AG08396 (cell line): ENCODE measurements at regions not wholly inside any gene's neighbourhood (a gene's known extent, or its start where the extent isn't known, plus 50 kb on each side); places are given as distances from the start of the nearest gene placed in this dataset.
"Not testable (repeated sequence)": the region's sequence is repeated elsewhere in the genome, so short reads cannot be mapped to it uniquely, and the experiment has no call there.

Source experiments
- DNase-seq: peaks from one replicate; pipeline ENCODE4 v3.0.0; 2012; ENCODE audit warnings: low spot score, mixed read lengths

GRCh38 chr12:78519422-78519821 is 345.2 kb upstream of the SYT1 start:
- DNase-seq = no peak

DNA sequence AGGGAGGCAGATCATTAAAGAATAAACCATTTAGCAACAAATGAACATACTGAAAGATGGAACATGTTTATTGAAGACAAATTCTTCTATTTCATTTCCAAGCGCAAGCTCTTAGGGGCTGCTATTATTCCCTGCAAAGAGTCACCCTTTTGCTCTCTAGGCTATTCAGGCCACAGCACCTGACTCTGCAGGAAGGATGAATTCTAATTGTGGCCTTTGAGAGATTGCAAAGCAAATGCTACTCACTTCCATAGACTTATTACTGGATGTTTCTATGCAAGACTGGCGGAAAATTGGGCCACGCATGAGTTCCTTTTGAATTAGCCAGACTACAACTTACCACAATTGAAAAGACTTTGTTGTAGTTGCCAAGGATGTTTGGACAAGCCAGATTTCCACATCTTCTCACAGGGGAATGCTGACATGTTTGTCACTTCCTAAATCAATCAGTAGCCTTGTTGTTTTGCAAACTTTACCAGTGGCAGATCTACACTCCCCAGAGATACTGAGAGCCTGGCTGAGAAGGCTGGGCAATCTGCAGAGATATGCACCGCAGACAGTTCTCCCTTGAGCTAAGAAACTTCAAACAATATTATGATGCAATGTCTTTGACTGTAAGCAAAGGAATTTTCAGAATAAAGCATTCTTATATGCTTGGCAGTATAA is 334.3 kb upstream of the SYT1 start:
- peak; percentile 25 for DNase-seq

DNA sequence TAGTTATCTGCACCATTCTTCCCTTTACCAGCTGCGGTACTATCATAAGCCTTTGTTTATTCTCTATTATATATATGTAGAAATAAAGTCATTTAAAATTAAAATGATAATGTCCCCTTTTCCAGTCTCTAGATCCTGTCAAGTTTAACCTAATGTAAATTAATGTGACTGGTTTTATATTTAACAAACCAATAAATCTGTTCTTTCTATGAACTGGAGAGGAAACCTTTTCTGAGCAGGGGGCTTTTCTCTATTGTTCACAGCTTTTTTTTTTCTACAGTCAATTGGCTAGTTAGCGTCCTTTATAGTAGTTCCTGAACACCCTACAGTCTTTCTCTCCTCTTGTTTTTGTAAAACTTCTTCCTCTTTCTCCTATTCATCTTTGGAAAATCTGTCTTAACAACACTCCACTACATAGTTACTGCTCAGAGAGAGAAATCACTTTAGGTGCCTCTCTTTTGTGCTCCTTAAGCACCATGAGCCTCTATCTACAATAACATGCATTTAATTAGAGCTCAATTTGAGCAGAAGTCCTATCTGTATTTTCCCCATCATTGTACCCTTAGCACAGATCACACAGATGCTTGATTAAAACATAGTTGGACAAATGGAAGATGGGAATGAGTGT is 332.6 kb upstream of the SYT1 start:
- DNase-seq = no peak

- DNase-seq = no peak
Measured at GRCh38 chr12:78534311-78534710, 330.3 kb upstream of the SYT1 start.

DNA sequence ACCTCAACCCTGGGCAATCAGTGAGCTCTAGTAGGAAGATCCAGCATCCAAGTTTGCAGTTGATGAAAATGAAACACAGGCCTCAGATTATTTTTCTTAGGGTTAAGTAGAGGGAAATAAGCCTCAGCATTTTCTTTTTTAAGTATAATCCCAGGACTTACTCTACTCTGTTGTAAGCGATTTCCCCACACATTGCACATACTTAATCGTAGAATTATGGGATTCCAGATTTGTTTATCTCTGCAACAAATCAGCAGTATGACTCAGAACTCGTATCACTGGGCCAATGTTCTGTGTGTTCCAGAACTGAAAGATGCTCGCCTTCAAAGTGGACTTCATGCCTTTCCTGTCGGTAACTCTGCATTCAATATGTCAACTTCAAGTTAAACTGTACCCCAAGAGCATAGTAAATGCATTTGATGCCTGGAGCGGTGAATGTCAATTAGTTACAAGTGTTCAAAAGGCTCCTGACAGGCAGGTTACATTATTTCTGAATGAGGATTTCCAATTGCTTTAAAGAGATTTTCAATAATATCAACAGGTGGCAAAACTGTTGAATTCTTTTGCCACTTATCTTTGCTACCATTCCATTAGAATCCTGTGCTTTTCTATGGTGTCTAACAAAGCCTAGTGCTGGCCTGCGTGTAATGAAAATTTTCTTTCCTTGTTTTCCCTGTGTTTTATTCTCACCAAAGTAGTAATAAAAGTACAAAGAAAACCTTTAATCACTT is 323.8 kb upstream of the SYT1 start:
- DNase-seq = peak; percentile 4

DNA sequence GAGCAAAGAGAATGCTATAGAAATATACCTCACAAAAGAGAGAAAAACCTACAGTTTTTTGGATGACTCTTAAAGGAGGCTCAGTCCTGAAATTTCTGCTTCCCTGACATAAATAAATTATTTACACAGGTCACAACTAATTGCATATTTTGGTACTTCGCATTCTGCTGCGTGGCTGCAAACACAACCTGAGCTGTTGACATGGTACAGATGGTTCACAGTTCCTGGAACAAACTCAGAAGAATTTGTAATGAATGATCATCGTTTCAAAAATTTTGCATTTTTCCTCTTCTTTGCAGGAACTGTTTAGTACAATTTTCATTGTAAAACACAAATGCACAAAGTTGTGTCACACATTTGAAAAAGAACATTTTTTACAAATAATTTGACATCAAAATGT is 313.7 kb upstream of the SYT1 start:
- DNase-seq = no peak

- DNase-seq = no peak
Measured at GRCh38 chr12:78555802-78556201, 308.8 kb upstream of the SYT1 start.

DNA sequence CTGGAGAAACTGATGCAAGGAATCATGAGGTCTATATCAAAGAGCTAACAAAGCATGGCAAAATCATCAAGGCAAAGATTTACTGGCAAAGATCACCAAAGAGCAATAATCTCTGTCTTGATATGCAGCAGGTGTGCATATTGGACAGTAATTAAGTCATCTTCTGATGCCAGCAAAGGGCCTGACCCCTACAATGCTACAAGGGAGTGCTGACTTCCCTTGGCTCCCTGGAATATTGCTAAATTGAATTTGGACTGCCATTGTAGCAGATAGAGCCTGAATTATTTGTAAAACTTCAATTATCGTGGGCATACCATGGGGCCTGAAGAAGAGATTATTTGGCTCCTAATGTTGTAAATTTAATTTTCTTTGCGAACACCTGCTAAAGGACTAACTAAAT is 307.9 kb upstream of the SYT1 start:
- DNase-seq = no peak

DNA sequence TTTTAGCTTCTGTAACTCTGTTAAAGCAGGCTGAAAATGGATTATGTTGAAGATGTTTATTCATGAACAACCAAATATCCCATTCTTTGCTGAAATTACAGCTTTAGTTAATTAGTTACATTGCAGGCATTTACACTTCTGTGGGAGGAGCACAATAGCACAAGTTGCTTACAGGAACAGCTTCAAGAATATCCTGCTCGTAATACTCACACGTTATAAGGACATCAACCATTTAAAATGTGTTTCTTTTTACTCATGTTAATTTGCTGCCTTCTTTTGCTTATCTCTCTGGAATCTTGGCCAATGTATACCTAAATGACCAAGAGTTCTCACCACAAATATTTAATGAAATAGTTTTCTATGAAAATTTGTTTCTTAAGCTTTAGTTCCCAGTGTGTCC is 305.2 kb upstream of the SYT1 start:
- DNase-seq = no peak

GRCh38 chr12:78559886-78560285 is 304.7 kb upstream of the SYT1 start:
- DNase-seq = no peak

DNA sequence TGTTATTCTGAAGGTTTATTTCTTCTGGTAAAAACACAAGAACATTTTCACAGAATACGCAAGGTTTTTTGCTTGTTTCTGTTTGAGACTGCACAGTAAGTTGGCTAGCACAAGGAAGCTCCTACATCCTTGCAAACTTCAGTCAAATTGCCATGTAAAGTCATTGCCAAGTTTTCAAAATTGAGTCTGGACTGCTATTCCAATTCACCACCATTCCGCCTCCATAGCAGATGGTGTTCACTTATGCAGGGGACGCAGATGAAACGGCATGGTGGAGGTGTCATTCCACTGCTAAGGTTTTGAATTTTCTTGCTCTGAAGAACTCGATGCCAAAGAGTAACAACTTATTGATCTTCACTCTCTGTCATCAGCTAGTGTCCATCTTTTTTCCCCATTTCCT is 303.9 kb upstream of the SYT1 start:
- no peak for DNase-seq

DNA sequence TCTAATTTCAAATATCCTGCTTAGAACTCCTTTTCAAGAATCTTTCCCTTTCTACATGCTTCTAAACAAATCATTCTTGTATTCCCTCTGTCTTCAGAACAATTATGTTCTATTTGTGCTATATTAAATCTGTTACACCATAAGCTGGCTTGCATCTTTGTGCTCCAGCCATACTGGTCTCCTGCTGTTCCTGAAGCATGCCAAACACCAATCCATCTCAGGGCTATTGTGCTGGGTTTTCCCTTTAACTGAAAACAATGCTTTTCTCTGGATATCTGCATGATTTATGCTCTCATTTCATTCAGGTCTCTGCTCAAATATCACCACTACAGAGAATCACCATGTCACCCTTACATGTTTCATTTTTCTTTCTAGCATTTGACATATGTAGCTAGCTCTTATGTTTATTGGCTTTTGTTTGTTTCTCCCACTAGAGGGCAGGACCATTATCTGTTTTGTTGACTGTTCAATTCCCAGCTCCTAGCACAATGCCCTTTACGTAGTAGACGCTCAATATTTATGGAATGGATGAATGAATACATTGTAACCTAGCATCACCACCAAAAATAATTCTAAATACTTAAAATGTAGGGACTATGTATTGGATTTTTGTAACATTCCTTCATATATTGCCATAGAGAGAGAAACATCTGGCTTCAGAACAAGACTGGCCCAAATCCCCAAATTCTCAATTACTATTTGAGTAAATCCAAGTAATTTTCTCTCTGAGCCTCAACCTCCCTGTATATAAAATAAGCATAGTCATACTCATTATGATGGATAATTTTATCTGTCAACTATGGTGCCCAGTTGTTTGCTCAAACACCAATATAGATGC is 302.0 kb upstream of the SYT1 start:
- no peak for DNase-seq

DNA sequence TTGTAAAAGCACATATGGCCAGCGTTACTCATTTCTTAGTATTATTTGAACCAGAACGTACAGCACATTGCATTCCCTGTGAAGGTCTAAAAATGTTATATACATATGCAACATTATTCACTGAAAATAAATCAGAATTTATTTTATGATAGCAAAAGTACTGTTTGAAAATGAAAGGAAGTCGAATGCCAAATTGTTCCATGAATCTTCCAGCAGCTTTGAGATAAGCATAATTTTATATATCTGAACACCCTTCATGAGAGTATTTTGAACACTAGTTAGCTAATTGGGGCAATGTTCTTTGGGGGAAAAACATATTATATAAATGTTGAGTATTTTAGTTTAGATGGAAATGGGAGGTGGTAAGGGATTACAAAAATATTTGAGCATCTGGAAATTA is 300.7 kb upstream of the SYT1 start:
- DNase-seq = no peak

GRCh38 chr12:78566456-78566855 is 298.1 kb upstream of the SYT1 start:
- DNase-seq = no peak

DNA sequence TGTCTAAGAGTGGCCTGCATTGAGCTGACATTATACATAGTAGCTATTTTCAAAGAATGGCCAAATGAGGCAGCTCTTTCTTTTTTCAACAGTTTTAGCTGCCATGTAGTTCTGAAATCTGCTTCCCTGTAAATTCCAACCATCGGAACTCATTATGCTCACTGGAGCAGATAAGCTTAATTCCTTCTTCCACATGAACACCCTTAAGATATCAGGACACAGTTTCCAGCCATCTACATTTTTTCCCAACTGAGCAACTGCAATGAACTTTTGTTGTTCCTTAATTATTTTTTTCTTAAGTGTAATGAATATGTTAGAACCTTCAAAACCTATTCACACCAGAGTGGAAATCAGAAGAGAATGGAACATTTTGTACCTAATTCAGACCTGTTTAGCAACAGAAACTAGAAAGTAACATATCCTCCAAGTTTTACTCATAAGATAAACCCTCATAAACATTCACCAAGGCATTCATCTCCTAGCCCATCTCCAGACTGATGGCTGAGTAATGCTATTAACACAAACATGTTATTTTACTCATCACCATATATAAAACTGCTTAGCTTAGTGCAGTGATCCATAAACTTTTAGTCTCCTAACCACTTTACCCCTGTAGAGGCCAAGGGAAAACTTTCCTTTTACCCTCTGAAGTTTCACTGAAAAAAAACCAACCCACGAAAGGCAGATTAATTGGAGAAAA is 296.1 kb upstream of the SYT1 start:
- DNase-seq = no peak

- no peak for DNase-seq
Measured at GRCh38 chr12:78571953-78572352, 292.6 kb upstream of the SYT1 start.

DNA sequence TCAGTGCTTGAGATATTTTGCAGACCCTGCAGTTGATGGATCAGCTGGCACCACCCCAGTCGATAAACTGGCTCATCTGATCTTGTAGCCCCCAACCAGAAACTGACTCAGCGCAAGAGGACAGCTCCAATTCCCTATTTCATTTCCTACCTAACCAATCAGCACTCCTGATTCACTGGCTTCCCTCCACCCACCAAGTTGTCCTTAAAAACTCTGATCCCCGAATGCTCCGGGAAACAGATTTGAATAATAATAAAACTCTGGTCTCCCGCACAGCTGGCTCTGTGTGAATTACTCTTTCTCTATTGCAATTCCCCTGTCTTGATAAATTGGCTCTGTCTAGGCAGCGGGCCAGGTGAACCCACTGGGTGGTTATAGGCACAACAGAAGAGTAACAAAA is 289.4 kb upstream of the SYT1 start:
- not testable (repeated sequence) for DNase-seq

GRCh38 chr12:78579846-78580245 is 284.7 kb upstream of the SYT1 start:
- DNase-seq = no peak

- DNase-seq = no peak
Measured at GRCh38 chr12:78580296-78580695, 284.3 kb upstream of the SYT1 start.

DNA sequence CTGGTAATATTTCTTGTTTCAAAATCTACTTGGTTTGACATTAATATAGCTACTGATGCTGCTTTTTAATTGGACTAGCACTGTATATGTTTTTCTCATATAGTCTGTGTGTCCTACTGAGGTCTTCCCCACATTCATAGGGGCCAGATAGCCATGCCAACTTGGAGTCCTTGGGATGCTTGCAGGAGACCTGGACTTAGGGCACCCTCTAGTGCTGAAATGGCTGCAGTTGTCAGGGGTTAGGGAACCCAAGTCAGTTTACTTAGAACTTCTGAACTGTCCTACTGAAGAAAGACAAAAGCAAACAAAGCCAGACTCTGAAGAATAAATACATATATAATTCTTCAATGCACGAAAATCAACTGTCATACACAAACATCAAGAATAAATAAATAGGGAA is 279.9 kb upstream of the SYT1 start:
- DNase-seq = no peak

GRCh38 chr12:78585132-78585531 is 279.4 kb upstream of the SYT1 start:
- DNase-seq = no peak

- DNase-seq = no peak
Measured at GRCh38 chr12:78586790-78587189, 277.8 kb upstream of the SYT1 start.
